Activated CD8-positive, alpha-beta memory T cell treated with anti-CD3 and anti-CD28 coated beads for 36 hours (primary cell): ENCODE measurements at regions not wholly inside any gene's neighbourhood (a gene's known extent, or its start where the extent isn't known, plus 50 kb on each side); places are given as distances from the start of the nearest gene placed in this dataset.

Source experiments
- CTCF ChIA-PET: fragments of 350-600 bp; sonication (Branson Sonifier 250); formaldehyde crosslinking; loops from one replicate; lab custom pipeline; 2021; ENCODE audit warnings: antibody characterized with exemption; lab: Charles Lee
- POLR2A ChIA-PET: fragments of 350-600 bp; sonication (Branson Sonifier 250); formaldehyde crosslinking; loops from one replicate; lab custom pipeline; 2021; ENCODE audit warnings: antibody characterized with exemption; lab: Charles Lee

- CTCF ChIA-PET = interaction anchor here (1.6 kb wide), 1 partner anchor 16 kb away, joined by 4 read pairs; no protein-coding TSS in a partner anchor
- POLR2A ChIA-PET = no interaction called here
These were observed 83.3 kb downstream of the ALDH8A1 start for GRCh38 chr6:134866563-134866962.

GRCh38 chr6:134864558-134864957 is 85.3 kb downstream of the ALDH8A1 start:
- ChIA-PET POLR2A (no interaction called here), CTCF (interaction anchor here (1.0 kb wide), 1 partner anchor 10 kb away, joined by 3 read pairs; no protein-coding TSS in a partner anchor)

GRCh38 chr6:134863763-134864510 is 86.0 kb downstream of the ALDH8A1 start:
- CTCF ChIA-PET = interaction anchor here (1.0 kb wide), 1 partner anchor 10 kb away, joined by 3 read pairs; no protein-coding TSS in a partner anchor
- POLR2A ChIA-PET = no interaction called here

- CTCF ChIA-PET = interaction anchor here (0.9 kb wide), 1 partner anchor 10 kb away, joined by 3 read pairs; no protein-coding TSS in a partner anchor
- POLR2A ChIA-PET = no interaction called here
These were observed 95.5 kb downstream of the ALDH8A1 start for GRCh38 chr6:134854366-134854765.

- ChIA-PET CTCF (interaction anchor here (0.7 to 0.9 kb wide), 3 partner anchors 11 to 376 kb away, joined by 3 read pairs; no protein-coding TSS in a partner anchor), POLR2A (no interaction called here)
These were observed 96.5 kb downstream of the ALDH8A1 start for GRCh38 chr6:134853111-134854055.

GRCh38 chr6:134851548-134851947 is 98.4 kb downstream of the ALDH8A1 start:
- CTCF ChIA-PET = no interaction called here
- POLR2A ChIA-PET = no interaction called here

GRCh38 chr6:134850721-134851305 is 99.1 kb downstream of the ALDH8A1 start:
- CTCF ChIA-PET = no interaction called here
- POLR2A ChIA-PET = no interaction called here

GRCh38 chr6:134849920-134850447 is 99.9 kb downstream of the ALDH8A1 start:
- CTCF ChIA-PET = no interaction called here
- POLR2A ChIA-PET = no interaction called here

- ChIA-PET POLR2A (no interaction called here), CTCF (no interaction called here)
These were observed 101.8 kb downstream of the ALDH8A1 start for GRCh38 chr6:134848076-134848475.

- CTCF ChIA-PET = no interaction called here
These were observed 103.0 kb downstream of the ALDH8A1 start for GRCh38 chr6:134846865-134847264.

GRCh38 chr6:134846031-134846430 is 103.9 kb downstream of the ALDH8A1 start:
- POLR2A ChIA-PET = no interaction called here
- CTCF ChIA-PET = no interaction called here

More at GRCh38 chr6:134846865-134847264, 103.0 kb downstream of the ALDH8A1 start:
- POLR2A ChIA-PET = no interaction called here

- ChIA-PET CTCF (interaction anchor here (0.6 kb wide), 1 partner anchor 195 kb away, joined by 3 read pairs; no protein-coding TSS in a partner anchor), POLR2A (no interaction called here)
These were observed 105.8 kb downstream of the ALDH8A1 start for GRCh38 chr6:134844120-134844519.

- ChIA-PET CTCF (no interaction called here), POLR2A (no interaction called here)
These were observed 109.6 kb downstream of the ALDH8A1 start for GRCh38 chr6:134840086-134840867.

- POLR2A ChIA-PET = no interaction called here
These were observed 113.9 kb downstream of the ALDH8A1 start for GRCh38 chr6:134835993-134836392.

GRCh38 chr6:134830940-134831339 is 119.0 kb downstream of the ALDH8A1 start:
- POLR2A ChIA-PET = no interaction called here
- CTCF ChIA-PET = no interaction called here

More at GRCh38 chr6:134835993-134836392, 113.9 kb downstream of the ALDH8A1 start:
- CTCF ChIA-PET = interaction anchor here (0.5 to 1.3 kb wide), 2 partner anchors 181 to 294 kb away, joined by 3 read pairs; no protein-coding TSS in a partner anchor

- ChIA-PET POLR2A (no interaction called here), CTCF (interaction anchor here (0.5 kb wide), 1 partner anchor 524 kb away, joined by 4 read pairs; no protein-coding TSS in a partner anchor)
These were observed 119.7 kb downstream of the ALDH8A1 start for GRCh38 chr6:134830194-134830593.

GRCh38 chr6:134828641-134829040 is 121.3 kb downstream of the ALDH8A1 start:
- CTCF ChIA-PET = no interaction called here
- POLR2A ChIA-PET = no interaction called here
